HG02885 (cell line): ENCODE measurements at regions not wholly inside any gene's neighbourhood (a gene's known extent, or its start where the extent isn't known, plus 50 kb on each side); places are given as distances from the start of the nearest gene placed in this dataset.
A peak's percentile ranks its signal among the peaks of the same experiment; 100 is the strongest.

Experiments
- ATAC-seq: cut with Tn5 transposase; IDR thresholded peaks from one replicate; pipeline ENCODE4 v1.9.1; 2021; ENCODE audit warnings: mild to moderate bottlenecking; ENCODE audit not compliant: unreplicated experiment, poor library complexity

DNA sequence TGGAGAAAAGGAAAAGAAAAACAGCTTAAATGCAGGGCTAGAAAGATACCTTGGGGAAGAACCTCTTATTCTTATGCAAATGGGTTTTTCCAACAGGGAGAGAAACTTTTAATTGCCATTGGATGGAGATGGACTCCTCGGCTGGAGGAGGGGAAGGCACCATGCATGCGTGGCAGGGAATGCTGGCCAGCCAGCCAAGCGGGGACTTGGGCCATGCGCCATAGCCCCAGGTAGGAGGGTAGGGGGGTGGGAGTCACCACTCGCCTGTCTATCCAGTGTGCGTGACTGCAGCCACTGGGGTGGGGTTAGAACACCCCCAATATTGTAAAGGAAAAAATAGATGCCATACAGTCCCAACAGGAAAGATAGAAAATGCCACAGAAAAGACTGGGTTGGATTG is 119.9 kb upstream of the ELAVL2 start:
- ATAC-seq = no peak

DNA sequence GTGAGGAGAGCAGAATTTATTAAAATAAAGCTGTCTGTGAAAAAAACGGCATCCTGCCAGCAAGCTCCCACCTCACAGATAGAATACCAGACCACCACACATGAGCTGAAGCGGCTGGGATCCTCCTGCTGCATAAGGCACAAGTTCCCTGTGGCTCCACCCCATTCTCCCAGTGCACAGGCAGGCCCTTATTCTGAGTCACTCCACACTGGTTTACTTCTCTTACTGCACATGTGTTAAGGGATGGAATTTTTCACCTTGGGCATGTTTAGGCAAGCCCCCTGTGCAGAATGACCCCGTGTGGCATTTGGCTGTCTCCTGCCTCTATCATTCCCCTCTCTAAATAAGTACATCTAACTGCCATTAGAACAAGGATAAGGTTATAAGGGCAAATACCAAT is 115.0 kb upstream of the ELAVL2 start:
- no peak for ATAC-seq

DNA sequence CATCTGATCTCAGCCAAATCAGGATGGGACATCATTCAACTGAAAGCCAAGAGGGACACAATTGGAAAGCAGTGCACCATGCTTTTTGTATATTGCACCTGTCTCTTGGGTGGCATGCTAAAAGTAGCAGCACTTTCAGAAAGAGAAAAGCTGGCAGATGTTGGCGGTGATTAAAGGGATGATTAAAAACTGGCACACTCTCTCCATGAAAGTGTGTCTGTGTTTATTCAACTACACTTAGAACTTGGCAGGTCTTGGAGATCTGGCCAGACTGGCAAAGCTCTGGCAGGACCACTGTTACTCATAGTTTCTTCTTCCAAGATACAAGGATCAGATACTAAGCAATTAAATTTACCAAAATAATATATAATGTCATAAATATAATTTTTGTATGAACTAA is 112.9 kb upstream of the ELAVL2 start:
- no peak for ATAC-seq

GRCh38 chr9:23934291-23934906 is 108.4 kb upstream of the ELAVL2 start:
- no peak for ATAC-seq

GRCh38 chr9:23933348-23933747 is 107.3 kb upstream of the ELAVL2 start:
- no peak for ATAC-seq

DNA sequence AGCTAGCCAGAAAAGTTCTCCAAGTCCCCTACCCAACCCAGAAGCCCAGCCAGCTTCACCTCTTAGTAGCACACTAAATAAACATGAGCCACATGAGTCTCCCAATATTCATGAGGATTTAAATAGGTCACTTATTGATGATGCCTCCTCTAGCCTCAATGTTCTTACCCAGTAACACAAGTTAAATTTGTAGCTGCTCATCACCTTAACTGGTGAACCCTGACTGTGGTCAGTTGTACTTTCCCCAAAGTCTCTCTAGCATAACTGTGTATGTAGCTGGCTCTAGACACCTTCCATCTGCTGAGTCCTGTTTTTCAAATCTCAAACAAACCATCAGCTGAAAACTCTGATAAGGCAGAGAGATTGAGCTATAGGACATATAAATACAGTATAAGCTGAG is 100.3 kb upstream of the ELAVL2 start:
- peak; percentile 68 for ATAC-seq

DNA sequence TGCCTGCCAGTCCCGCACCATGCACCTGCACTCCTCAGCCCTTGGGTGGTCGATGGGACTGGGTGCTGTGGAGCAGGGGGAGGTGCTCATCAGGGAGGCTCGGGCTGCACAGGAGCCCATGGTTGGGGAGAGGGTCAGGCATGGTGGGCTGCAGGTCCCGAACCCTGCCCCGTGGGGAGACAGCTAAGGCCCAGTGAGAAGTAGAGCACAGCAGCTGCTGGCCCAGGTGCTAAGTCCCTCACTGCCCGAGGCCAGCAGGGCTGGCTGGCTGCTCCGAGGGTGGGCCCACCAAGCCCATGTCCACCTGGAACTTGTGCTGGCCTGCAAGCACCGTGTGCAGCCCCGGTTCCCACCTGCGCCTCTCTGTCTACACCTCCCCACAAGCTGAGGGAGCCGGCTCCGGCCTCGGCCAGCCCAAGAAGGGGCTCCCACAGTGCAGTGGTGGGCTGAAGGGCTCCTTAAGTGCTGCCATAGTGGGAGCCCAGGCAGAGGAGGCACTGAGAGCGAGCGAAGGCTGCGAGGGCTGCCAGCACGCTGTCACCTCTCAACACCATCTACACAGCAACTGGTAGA is 88.5 kb upstream of the ELAVL2 start:
- no peak for ATAC-seq

DNA sequence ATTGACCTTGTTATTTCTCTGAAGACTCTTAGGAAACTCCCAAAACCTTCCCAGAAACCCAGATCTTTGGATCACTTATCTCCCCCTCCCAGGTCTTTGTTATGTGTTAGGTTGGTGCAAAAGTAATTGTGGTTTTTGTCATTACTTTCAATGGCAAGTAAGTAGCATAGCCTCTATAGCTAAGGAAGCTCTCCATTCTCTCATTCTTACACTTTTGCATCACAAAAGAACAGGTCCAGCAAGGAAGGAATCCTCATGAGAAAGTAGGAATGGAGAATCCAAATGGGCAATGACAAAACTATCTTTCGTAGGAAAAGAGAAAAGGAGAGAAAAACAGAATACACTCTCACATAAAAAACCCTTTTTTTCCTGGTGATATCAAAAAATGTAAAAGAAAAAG is 81.3 kb upstream of the ELAVL2 start:
- ATAC-seq = no peak

DNA sequence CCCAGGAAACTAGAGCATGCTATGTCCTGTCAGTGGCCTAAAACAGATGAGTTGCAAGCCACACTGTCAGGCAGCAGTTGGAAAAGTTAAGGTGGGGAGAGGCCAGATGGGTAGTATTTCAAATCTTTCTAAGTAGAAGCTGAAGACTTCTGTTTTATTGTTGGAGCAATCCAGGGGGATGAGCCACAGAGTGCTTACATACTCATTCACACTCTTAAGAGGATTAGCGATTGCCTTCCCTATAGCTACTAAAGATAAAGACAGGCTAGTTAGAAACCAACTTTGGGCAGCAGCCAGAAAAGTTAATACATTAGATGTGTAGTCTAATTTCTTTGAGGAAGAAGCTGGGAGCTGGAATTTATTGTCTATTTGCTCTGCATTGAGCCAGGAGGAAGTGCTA is 61.7 kb upstream of the ELAVL2 start:
- ATAC-seq = no peak
